GM23338 (cell line): ENCODE measurements at regions not wholly inside any gene's neighbourhood (a gene's known extent, or its start where the extent isn't known, plus 50 kb on each side); places are given as distances from the start of the nearest gene placed in this dataset.

ENCODE experiments used
- CTCF ChIP-seq, 2 experiments: fragments of 200-600 bp in 1 of 2; sonication (generic) in 1 of 2; conservative IDR thresholded peaks; 2 replicates each; pipeline versions ENCODE4 v1.5.1 to v1.6.1; 2016 to 2017; ENCODE audit warnings: antibody characterized with exemption in 2 of 2, low read depth in 2 of 2, mild to moderate bottlenecking in 2 of 2, moderate library complexity in 1 of 2
- EZH2 ChIP-seq: fragments of 200-600 bp; sonication (generic); IDR thresholded peaks from one replicate; pipeline ENCODE4 v1.8.0; 2017; ENCODE audit warnings: antibody characterized with exemption, mild to moderate bottlenecking, low read depth; ENCODE audit not compliant: unreplicated experiment
- POLR2AphosphoS5 ChIP-seq: IDR thresholded peaks from 2 replicates; pipeline ENCODE4 v1.6.1; 2016; ENCODE audit warnings: antibody characterized with exemption, low read depth

- TF ChIP-seq EZH2 (no peak), CTCF (conservative IDR thresholded peaks at IDR 0.05; ENCODE audit: low read depth in 2 of 2) (no peak), POLR2AphosphoS5 (no peak)
These were observed 1674.3 kb upstream of the AGA start for GRCh38 chr4:179116581-179116980.
